ENCODE measurements at regions not wholly inside any gene's neighbourhood (a gene's known extent, or its start where the extent isn't known, plus 50 kb on each side); places are given as distances from the start of the nearest gene placed in this dataset.

GRCh38 chr14:28895389-28895788 is 128.8 kb downstream of the FOXG1 start:
- no peak for TF ChIP-seq CTCF (IDR thresholded peaks at IDR 0.05)
- no peak for TF ChIP-seq POLR2A (IDR thresholded peaks at IDR 0.05)
- no peak for TF ChIP-seq POLR2AphosphoS5 (IDR thresholded peaks at IDR 0.05)
